ENCODE measurements at regions not wholly inside any gene's neighbourhood (a gene's known extent, or its start where the extent isn't known, plus 50 kb on each side); places are given as distances from the start of the nearest gene placed in this dataset.

DNA sequence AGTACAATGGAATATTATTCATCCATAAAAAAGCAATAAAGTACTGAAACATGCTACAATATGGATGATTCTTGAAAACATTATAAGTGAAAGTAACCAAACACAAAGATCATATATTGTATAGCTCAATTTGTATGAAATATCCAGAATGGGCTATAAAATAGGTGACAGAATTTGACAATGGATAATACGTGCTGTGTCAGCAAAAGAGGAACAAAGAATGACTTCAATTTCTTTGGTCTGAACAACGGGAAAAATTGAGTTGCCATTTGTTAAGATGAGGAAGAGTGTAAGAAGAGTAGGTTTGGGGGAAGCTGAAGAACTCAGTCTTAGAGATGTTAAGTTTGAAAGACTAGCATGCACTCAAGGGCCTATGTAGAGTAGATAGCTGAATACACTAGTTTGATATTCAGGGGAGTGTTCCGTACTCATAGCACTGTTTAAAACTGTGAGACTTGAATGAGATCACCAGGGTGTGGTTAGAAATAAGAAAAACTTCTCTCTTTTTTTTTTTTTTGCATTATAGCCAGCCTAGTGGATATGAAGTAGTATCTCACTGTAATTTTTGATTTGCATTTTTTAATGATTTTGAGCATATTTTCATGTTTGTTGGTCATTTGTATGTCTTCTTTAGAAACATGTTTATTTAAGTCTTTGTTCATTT lies 213.6 kb downstream of the NR4A2 start:
- Histone ChIP-seq H3K4me1 (no peaks in the 10 kb centered on the region), H3K27ac (no peak overlapping the region), H3K27me3 (no peaks in the 10 kb centered on the region), H3K36me3 (no peaks in the 10 kb centered on the region), H3K9me3 (no peaks in the 10 kb centered on the region), H3K4me3 (no peak overlapping the region)
- intact Hi-C loops (cut with DNase I) = no loop called here
- TF ChIP-seq POLR2A (IDR thresholded peaks at IDR 0.05) (no peak), POLR2AphosphoS5 (IDR thresholded peaks at IDR 0.05; ENCODE audit: insufficient read depth in 1 of 2, low read depth in 1 of 2) (no peak)
- TF ChIP-seq, protein P1, sequence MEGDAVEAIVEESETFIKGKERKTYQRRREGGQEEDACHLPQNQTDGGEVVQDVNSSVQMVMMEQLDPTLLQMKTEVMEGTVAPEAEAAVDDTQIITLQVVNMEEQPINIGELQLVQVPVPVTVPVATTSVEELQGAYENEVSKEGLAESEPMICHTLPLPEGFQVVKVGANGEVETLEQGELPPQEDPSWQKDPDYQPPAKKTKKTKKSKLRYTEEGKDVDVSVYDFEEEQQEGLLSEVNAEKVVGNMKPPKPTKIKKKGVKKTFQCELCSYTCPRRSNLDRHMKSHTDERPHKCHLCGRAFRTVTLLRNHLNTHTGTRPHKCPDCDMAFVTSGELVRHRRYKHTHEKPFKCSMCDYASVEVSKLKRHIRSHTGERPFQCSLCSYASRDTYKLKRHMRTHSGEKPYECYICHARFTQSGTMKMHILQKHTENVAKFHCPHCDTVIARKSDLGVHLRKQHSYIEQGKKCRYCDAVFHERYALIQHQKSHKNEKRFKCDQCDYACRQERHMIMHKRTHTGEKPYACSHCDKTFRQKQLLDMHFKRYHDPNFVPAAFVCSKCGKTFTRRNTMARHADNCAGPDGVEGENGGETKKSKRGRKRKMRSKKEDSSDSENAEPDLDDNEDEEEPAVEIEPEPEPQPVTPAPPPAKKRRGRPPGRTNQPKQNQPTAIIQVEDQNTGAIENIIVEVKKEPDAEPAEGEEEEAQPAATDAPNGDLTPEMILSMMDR (IDR thresholded peaks at IDR 0.05) = no peak
- no peak for DNase-seq (ENCODE audit: extremely low spot score in 2 of 2)

DNA sequence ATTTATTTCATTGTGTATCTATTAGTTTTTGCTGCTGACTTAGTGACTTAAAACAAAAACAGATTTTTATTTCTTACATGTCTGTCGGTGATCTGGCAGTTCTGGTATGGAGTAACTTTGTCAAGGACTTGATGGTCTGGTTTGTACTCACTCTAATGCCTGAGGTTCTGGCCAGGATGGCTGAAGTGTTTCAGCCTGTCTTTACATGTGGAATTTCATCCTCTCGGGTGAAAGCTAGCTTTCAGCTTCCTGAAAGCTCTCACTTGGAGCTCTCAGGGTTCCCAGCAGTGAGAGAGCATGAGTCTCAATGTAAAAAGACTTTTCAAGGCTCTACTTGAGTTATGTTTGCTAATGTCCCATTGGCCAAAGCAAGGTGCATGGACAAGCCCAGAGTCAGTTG lies 216.4 kb downstream of the NR4A2 start:
- DNase-seq (ENCODE audit: extremely low spot score in 2 of 2) = no peak
- intact Hi-C loops (cut with DNase I) = no loop called here
- H3K4me3 ChIP-seq = no peak overlapping the region
- H3K27ac ChIP-seq = no peak overlapping the region
- no peaks in the 10 kb centered on the region for H3K4me1 ChIP-seq
- no peaks in the 10 kb centered on the region for H3K36me3 ChIP-seq
- TF ChIP-seq POLR2AphosphoS5 (IDR thresholded peaks at IDR 0.05; ENCODE audit: insufficient read depth in 1 of 2, low read depth in 1 of 2) (peak in 1 of 2 donors; percentile 12), POLR2A (IDR thresholded peaks at IDR 0.05) (no peak)
- TF ChIP-seq, protein P1 (IDR thresholded peaks at IDR 0.05) = no peak
- no peaks in the 10 kb centered on the region for H3K9me3 ChIP-seq
- H3K27me3 ChIP-seq = no peaks in the 10 kb centered on the region

DNA sequence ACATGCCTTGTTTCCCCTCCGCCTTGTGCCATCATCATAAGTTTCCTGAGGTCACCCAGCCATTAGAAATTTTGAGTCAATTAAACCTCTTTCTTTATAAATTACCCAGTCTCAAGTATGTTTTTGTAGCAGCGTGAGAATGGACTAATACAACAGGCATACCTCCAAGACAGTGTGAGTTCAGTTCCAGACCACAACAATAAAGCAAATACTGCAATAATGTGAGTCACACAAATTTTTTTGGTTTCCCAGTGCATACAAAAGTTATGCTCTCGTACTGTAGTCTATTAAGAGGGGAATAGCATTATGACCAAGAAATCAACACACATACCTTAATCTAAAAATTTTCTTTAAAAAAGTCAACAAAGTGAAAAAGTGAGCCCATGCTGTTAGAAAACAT lies 217.2 kb downstream of the NR4A2 start:
- Histone ChIP-seq H3K4me3 (no peak overlapping the region), H3K27me3 (no peaks in the 10 kb centered on the region), H3K36me3 (no peaks in the 10 kb centered on the region), H3K27ac (no peak overlapping the region), H3K9me3 (no peaks in the 10 kb centered on the region), H3K4me1 (no peaks in the 10 kb centered on the region)
- intact Hi-C loops (cut with DNase I) = no loop called here
- DNase-seq (ENCODE audit: extremely low spot score in 2 of 2) = no peak
- TF ChIP-seq POLR2AphosphoS5 (IDR thresholded peaks at IDR 0.05; ENCODE audit: insufficient read depth in 1 of 2, low read depth in 1 of 2) (no peak), POLR2A (IDR thresholded peaks at IDR 0.05) (no peak)
- TF ChIP-seq, protein P1 (IDR thresholded peaks at IDR 0.05) = no peak

DNA sequence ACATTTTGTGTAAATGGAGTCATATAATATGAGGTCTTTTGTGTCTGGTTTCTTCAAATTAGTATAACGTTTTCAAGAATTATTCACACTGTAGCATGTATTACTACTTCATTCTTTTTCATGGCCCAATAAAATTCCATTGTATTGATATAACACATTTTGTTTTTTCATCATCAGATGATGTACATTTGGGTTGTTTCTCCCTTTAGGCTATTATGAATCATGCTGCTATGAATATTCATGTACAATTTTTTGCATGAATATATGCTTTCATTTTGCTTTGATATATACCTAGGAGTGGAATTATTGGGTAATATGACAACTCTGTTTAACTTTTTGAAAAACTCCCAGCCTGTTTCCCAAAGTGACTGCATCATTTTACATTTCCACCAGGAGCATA lies 220.2 kb downstream of the NR4A2 start:
- Histone ChIP-seq H3K9me3 (no peaks in the 10 kb centered on the region), H3K36me3 (no peaks in the 10 kb centered on the region), H3K27me3 (no peaks in the 10 kb centered on the region), H3K4me1 (no peaks in the 10 kb centered on the region), H3K27ac (no peak overlapping the region), H3K4me3 (no peak overlapping the region)
- TF ChIP-seq POLR2A (IDR thresholded peaks at IDR 0.05) (no peak), POLR2AphosphoS5 (IDR thresholded peaks at IDR 0.05; ENCODE audit: insufficient read depth in 1 of 2, low read depth in 1 of 2) (no peak)
- TF ChIP-seq, protein P1 (IDR thresholded peaks at IDR 0.05) = no peak
- intact Hi-C loops (cut with DNase I) = no loop called here
- no peak for DNase-seq (ENCODE audit: extremely low spot score in 2 of 2)

DNA sequence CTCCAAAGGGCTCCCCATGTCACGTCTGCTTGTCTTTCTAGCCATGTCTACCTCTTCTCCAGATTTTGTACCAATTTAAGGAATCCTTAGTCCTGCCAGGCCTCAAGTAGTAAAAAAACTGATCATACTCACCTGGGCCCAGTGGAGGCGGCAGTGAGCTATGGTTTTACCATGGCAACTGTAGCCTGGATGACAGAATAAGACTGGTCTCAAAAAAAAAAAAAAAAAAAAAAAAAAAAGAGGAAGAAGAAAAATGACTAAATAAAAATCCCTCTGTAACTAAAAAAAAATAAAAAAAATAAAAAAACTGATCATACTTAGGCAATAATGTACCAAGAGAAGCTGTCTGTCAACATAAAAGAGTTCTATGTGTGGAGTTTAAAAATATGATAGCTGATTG lies 221.6 kb downstream of the NR4A2 start:
- intact Hi-C loops (cut with DNase I) = no loop called here
- Histone ChIP-seq H3K27me3 (no peaks in the 10 kb centered on the region), H3K9me3 (no peaks in the 10 kb centered on the region), H3K4me3 (no peak overlapping the region), H3K27ac (no peak overlapping the region), H3K4me1 (no peaks in the 10 kb centered on the region), H3K36me3 (no peaks in the 10 kb centered on the region)
- no peak for TF ChIP-seq POLR2AphosphoS5 (IDR thresholded peaks at IDR 0.05; ENCODE audit: insufficient read depth in 1 of 2, low read depth in 1 of 2)
- no peak for TF ChIP-seq POLR2A (IDR thresholded peaks at IDR 0.05)
- TF ChIP-seq, protein P1 (IDR thresholded peaks at IDR 0.05) = no peak
- DNase-seq (ENCODE audit: extremely low spot score in 2 of 2) = no peak
